ENCODE measurements at regions not wholly inside any gene's neighbourhood (a gene's known extent, or its start where the extent isn't known, plus 50 kb on each side); places are given as distances from the start of the nearest gene placed in this dataset.

- TF ChIP-seq ATF6 (CRISPR knock-in tag; IDR thresholded peaks at IDR 0.05) (no peak), ZC3H4 (CRISPR knock-in tag; IDR thresholded peaks at IDR 0.05; ENCODE audit: borderline replicate concordance) (no peak), HDGF (IDR thresholded peaks at IDR 0.05) (no peak), ETV6 (IDR thresholded peaks at IDR 0.05; ENCODE audit: borderline replicate concordance in 1 of 2, low read depth in 2 of 2, low read length in 1 of 2) (no peak), ETV6 (CRISPR knock-in tag; IDR thresholded peaks at IDR 0.05; ENCODE audit: borderline replicate concordance) (no peak), HDAC6 (IDR thresholded peaks at IDR 0.05; ENCODE audit: low read depth, low read length) (no peak), RBFOX2 (IDR thresholded peaks at IDR 0.05; ENCODE audit: low read depth, low read length) (no peak), ZKSCAN3 (CRISPR knock-in tag; IDR thresholded peaks at IDR 0.05) (no peak), MIER1 (IDR thresholded peaks at IDR 0.05; ENCODE audit: low read depth) (no peak), XRCC3 (IDR thresholded peaks at IDR 0.05) (no peak), DLX4 (CRISPR knock-in tag; IDR thresholded peaks at IDR 0.05) (no peak)
Measured at GRCh38 chr3:90034038-90034437, 926.6 kb downstream of the EPHA3 start (continued).

- in situ Hi-C loops (cut with MboI) (no loop called here), intact Hi-C loops (cut with micrococcal nuclease) (no loop called here)
- no TSS peak for BruUV-seq (replicated peaks)
- ATAC-seq (no peak), FAIRE-seq (no peak), DNase-seq (ENCODE audit: extremely low read depth in 1 of 4, low spot score in 3 of 4) (no peak)
- Histone ChIP-seq H3K79me2 (ENCODE audit: control insufficient read depth, insufficient read depth, low read length) (no peaks in the 10 kb centered on the region), H3K27ac (ENCODE audit: extremely low read depth, low read depth, low read length) (no peak overlapping the region), H3K9me3 (replicated peaks; ENCODE audit: control insufficient read depth, insufficient read depth, low read depth, low read length) (no peaks in the 10 kb centered on the region), H2AFZ (ENCODE audit: low read depth, low read length) (no peak overlapping the region), H3K4me2 (ENCODE audit: insufficient read depth, low read length) (no peak overlapping the region), H3K27me3 (ENCODE audit: control insufficient read depth in 2 of 2, insufficient read depth in 2 of 2, low read length in 2 of 2) (no peaks in the 10 kb centered on the region), H3K36me3 (ENCODE audit: control insufficient read depth, insufficient read depth, low read length) (no peaks in the 10 kb centered on the region), H3K9ac (ENCODE audit: insufficient read depth in 1 of 2, low read depth in 2 of 2, low read length in 2 of 2) (no peak overlapping the region), H4K20me1 (replicated peaks; ENCODE audit: control insufficient read depth, insufficient read depth, low read length) (no peaks in the 10 kb centered on the region), H3K4me3 (no peak overlapping the region), H3K9me1 (ENCODE audit: control insufficient read depth, insufficient read depth, low read length) (no peaks in the 10 kb centered on the region), H3K4me1 (replicated peaks in 1 of 2; ENCODE audit: control insufficient read depth in 2 of 2, insufficient read depth in 2 of 2, low read length in 2 of 2) (no peaks in the 10 kb centered on the region)
- no peak for TF ChIP-seq ZNF263 (CRISPR knock-in tag; IDR thresholded peaks at IDR 0.05; ENCODE audit: borderline replicate concordance)
- no peak for TF ChIP-seq CXXC5 (CRISPR knock-in tag; IDR thresholded peaks at IDR 0.05)
- ChIA-PET CTCF (ENCODE audit: low intra/inter-chr PET ratio) (no interaction called here), POLR2A (no interaction called here)
- WGBS (ENCODE audit: insufficient coverage, low coverage, missing lambda C conversion rate): 0% methylated on average over 1 of the region's 1 CpG
Measured at GRCh38 chr3:90035643-90036042, 928.2 kb downstream of the EPHA3 start.
